GM12878 (cell line): ENCODE measurements at regions not wholly inside any gene's neighbourhood (a gene's known extent, or its start where the extent isn't known, plus 50 kb on each side); places are given as distances from the start of the nearest gene placed in this dataset.

ENCODE experiments used
- ATAC-seq: fragments of 200-7000 bp; cut with Tn5 transposase; 3 replicates; pipeline ENCODE4 v1.9.1; 2020; ENCODE audit warnings: mild to moderate bottlenecking, moderate library complexity
- BruUV-seq: library from RNA; stranded (reverse); fragments of 400-500 nt; replicated peaks from 2 replicates; lab custom pipeline; 2021; lab: Mats Ljungman, UMichigan
- CTCF ChIA-PET: fragments of 300-600 bp; sonication (Branson Sonifier 250); formaldehyde crosslinking; extraction: SDS; loops from one replicate; lab custom pipeline; 2021; ENCODE audit warnings: inconsistent platforms; lab: Yijun Ruan, JAX
- POLR2A ChIA-PET: fragments of 350-600 bp; formaldehyde crosslinking; extraction: SDS; loops from one replicate; lab custom pipeline; 2021; ENCODE audit warnings: inconsistent platforms; lab: Charles Lee
- RAD21 ChIA-PET: fragments of 300-600 bp; sonication (Branson Sonifier 250); formaldehyde crosslinking; loops from one replicate; lab custom pipeline; 2023; ENCODE audit warnings: antibody characterized with exemption; ENCODE audit not compliant: unreplicated experiment; lab: Charles Lee
- SMC1A ChIA-PET: fragments of 300-600 bp; sonication (Branson Sonifier 250); formaldehyde crosslinking; loops from one replicate; lab custom pipeline; 2023; ENCODE audit not compliant: unreplicated experiment, uncharacterized antibody; lab: Charles Lee
- DNase-seq: peaks from one replicate; pipeline ENCODE4 v3.0.0-alpha.2; 2011; ENCODE audit warnings: low read depth, low spot score
- FAIRE-seq: peaks from 3 replicates; lab custom pipeline; 2011; peaks lifted over from hg19 to GRCh38; lab: Jason Lieb, UNC
- H2AFZ ChIP-seq: 2 replicates; pipeline ENCODE4 v1.6.0; 2011; ENCODE audit warnings: low read depth, low read length, control low read depth; ENCODE audit not compliant: control insufficient read depth
- H3K27ac ChIP-seq: 2 replicates; pipeline ENCODE4 v1.5.1; 2011; ENCODE audit warnings: control low read depth; ENCODE audit not compliant: control insufficient read depth, insufficient read depth
- H3K27me3 ChIP-seq, 2 experiments: replicated peaks in 1 of 2; 2 replicates each; pipeline versions ENCODE4 v1.6.0 to v1.6.1; 2011; ENCODE audit warnings: low read length in 1 of 2; ENCODE audit not compliant: control insufficient read depth in 2 of 2, insufficient read depth in 2 of 2
- H3K36me3 ChIP-seq, 2 experiments: 2 replicates each; pipeline ENCODE4 v1.5.1; 2011; ENCODE audit warnings: low read length in 1 of 2; ENCODE audit not compliant: control insufficient read depth in 2 of 2, insufficient read depth in 2 of 2
- H3K4me1 ChIP-seq: 2 replicates; pipeline ENCODE4 v1.6.1; 2011; ENCODE audit warnings: mild to moderate bottlenecking, low read length, moderate library complexity, mixed read lengths; ENCODE audit not compliant: control insufficient read depth, insufficient read depth
- H3K4me2 ChIP-seq: 2 replicates; pipeline ENCODE4 v1.6.0; 2011; ENCODE audit warnings: control low read depth; ENCODE audit not compliant: control insufficient read depth, insufficient read depth
- H3K4me3 ChIP-seq: fragments of 200-600 bp; sonication (generic); 2 replicates; pipeline ENCODE4 v1.5.1; 2016
- H3K79me2 ChIP-seq: 2 replicates; pipeline ENCODE4 v1.6.0; 2011; ENCODE audit warnings: low read length; ENCODE audit not compliant: control insufficient read depth, insufficient read depth
- H3K9ac ChIP-seq: 2 replicates; pipeline ENCODE4 v1.8.0; 2011; ENCODE audit warnings: low read length, control low read depth, mixed read lengths; ENCODE audit not compliant: control insufficient read depth, insufficient read depth
- H3K9me3 ChIP-seq: replicated peaks from 3 replicates; pipeline ENCODE4 v1.5.1; 2011; ENCODE audit warnings: mild to moderate bottlenecking, low read length; ENCODE audit not compliant: control insufficient read depth, insufficient read depth
- H4K20me1 ChIP-seq: 2 replicates; pipeline ENCODE4 v1.6.0; 2011; ENCODE audit not compliant: control insufficient read depth, insufficient read depth
- ATF7 ChIP-seq: fragments of 450-650 bp; IDR thresholded peaks from 2 replicates; pipeline ENCODE4 v1.6.1; 2016; ENCODE audit warnings: low read depth, mild to moderate bottlenecking
- CBFB ChIP-seq: IDR thresholded peaks from 2 replicates; pipeline ENCODE4 v1.6.1; 2016; ENCODE audit warnings: antibody characterized with exemption, low read depth
- FOS ChIP-seq: IDR thresholded peaks from 3 replicates; pipeline ENCODE4 v1.6.1; 2011; ENCODE audit warnings: borderline replicate concordance; ENCODE audit not compliant: insufficient read length; ENCODE audit errors: extremely low read depth
- GATAD2B ChIP-seq: fragments of 450-650 bp; conservative IDR thresholded peaks from 2 replicates; pipeline ENCODE4 v1.6.1; 2017; ENCODE audit warnings: low read depth, mild to moderate bottlenecking, moderate library complexity
- MTA2 ChIP-seq: fragments of 450-650 bp; IDR thresholded peaks from 2 replicates; pipeline ENCODE4 v1.6.1; 2016; ENCODE audit warnings: low read depth, mild to moderate bottlenecking, moderate library complexity
- RB1 ChIP-seq: fragments of 450-650 bp; formaldehyde crosslinking; IDR thresholded peaks from 2 replicates; pipeline ENCODE4 v1.6.1; 2017; ENCODE audit warnings: mild to moderate bottlenecking, borderline replicate concordance
- SIX5 ChIP-seq: IDR thresholded peaks from 2 replicates; pipeline ENCODE4 v1.6.1; 2011; ENCODE audit warnings: mild to moderate bottlenecking, low read depth, low read length, moderate library complexity; ENCODE audit not compliant: severe bottlenecking
- SKIL ChIP-seq: fragments of 450-650 bp; IDR thresholded peaks from 2 replicates; pipeline ENCODE4 v1.6.1; 2017; ENCODE audit warnings: mild to moderate bottlenecking, low read depth, inconsistent platforms; ENCODE audit not compliant: poor library complexity, severe bottlenecking
- SMAD5 ChIP-seq: IDR thresholded peaks from 2 replicates; pipeline ENCODE4 v1.6.1; 2016; ENCODE audit warnings: antibody characterized with exemption, low read depth
- SMARCA5 ChIP-seq: fragments of 450-650 bp; IDR thresholded peaks from 2 replicates; pipeline ENCODE4 v1.6.1; 2017; ENCODE audit warnings: mild to moderate bottlenecking
- SMC3 ChIP-seq: IDR thresholded peaks from 2 replicates; pipeline ENCODE4 v1.6.1; 2011; ENCODE audit warnings: low read length, improper control_type of control experiment, borderline replicate concordance
- ZNF384 ChIP-seq: IDR thresholded peaks from 2 replicates; pipeline ENCODE4 v1.6.1; 2012; ENCODE audit warnings: low read depth, mild to moderate bottlenecking, low read length, improper control_type of control experiment, borderline replicate concordance
- WGBS: methylation state at CpG from one replicate; pipeline ENCODE4 v1.1.6; 2016; ENCODE audit warnings: low lambda C conversion rate; ENCODE audit not compliant: insufficient replicate concordance, insufficient coverage; ENCODE audit errors: missing lambda C conversion rate; 5-methylcytosine and 5-hydroxymethylcytosine counted together
- in situ Hi-C: fragments of 300-500 bp; cut with MboI; formaldehyde crosslinking; loops from 9 replicates; pipeline ENCODE4 v1.14.3; 2018; ENCODE audit warnings: mixed read lengths
- intact Hi-C: fragments of 100-400 bp; cut with micrococcal nuclease; formaldehyde crosslinking; loops from one replicate; pipeline ENCODE4 v1.14.2; 2022; ENCODE audit not compliant: unreplicated experiment
- TF ChIP-seq, protein P1 (sequence below): IDR thresholded peaks from 2 replicates; pipeline ENCODE4 v1.6.1; 2012; ENCODE audit warnings: low read depth, low read length, improper control_type of control experiment
- TF ChIP-seq, protein P2 (sequence below): IDR thresholded peaks from 2 replicates; pipeline ENCODE4 v1.6.1; 2011; ENCODE audit warnings: borderline replicate concordance, low read depth, mild to moderate bottlenecking, moderate library complexity, mixed read lengths, low read length; ENCODE audit not compliant: insufficient read depth; ENCODE audit errors: extremely low read length
- TF ChIP-seq, protein P3 (sequence below): fragments of 450-650 bp; IDR thresholded peaks from 2 replicates; pipeline ENCODE4 v1.6.1; 2017; ENCODE audit warnings: antibody characterized with exemption, mild to moderate bottlenecking, moderate library complexity
- TF ChIP-seq, protein P4 (sequence below): IDR thresholded peaks from 2 replicates; pipeline ENCODE4 v1.6.1; 2011; ENCODE audit warnings: borderline replicate concordance, low read depth, mild to moderate bottlenecking, moderate library complexity, low read length; ENCODE audit not compliant: insufficient read depth, poor library complexity, severe bottlenecking

DNA sequence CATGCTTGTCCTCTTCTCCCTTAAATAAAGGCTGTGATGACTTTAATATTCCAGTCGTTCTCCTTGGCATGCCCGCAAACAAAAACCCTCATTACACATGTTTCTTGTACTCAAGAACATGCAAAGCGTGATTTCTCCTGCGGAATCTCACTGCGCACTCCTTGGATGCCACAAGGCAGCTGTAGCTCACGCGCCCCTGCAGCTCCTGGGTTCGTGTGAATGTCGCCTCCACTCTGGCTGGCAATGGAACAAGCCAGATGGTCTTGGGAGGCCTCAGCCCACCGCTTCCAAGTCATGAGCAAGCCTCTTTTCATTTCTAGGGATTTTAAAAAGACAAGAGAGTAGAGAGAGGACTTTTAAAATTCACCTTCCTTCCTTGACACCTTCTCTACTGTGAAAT is 403.8 kb downstream of the PCNX1 start:
- ATAC-seq (no peak), DNase-seq (no peak), FAIRE-seq (no peak)
- ChIA-PET CTCF (interaction anchor here (0.7 to 2.1 kb wide), 8 partner anchors 11 to 904 kb away, joined by 3 to 7 read pairs (median 3); no protein-coding TSS in a partner anchor), POLR2A (no interaction called here), RAD21 (interaction anchor here (0.6 to 2.5 kb wide), 3 partner anchors 168 to 895 kb away, joined by 3 to 6 read pairs (median 4); no protein-coding TSS in a partner anchor), SMC1A (interaction anchor here (0.8 to 1.6 kb wide), 4 partner anchors 9 to 169 kb away, joined by 3 to 4 read pairs (median 4); no protein-coding TSS in a partner anchor)
- Histone ChIP-seq H3K27me3 (no peaks in the 10 kb centered on the region), H3K79me2 (no peaks in the 10 kb centered on the region), H3K36me3 (no peaks in the 10 kb centered on the region), H3K4me2 (no peak overlapping the region), H3K9me3 (no peaks in the 10 kb centered on the region; the same call in 1 of the 3 replicates), H2AFZ (no peak overlapping the region), H3K4me3 (no peak overlapping the region), H4K20me1 (no peaks in the 10 kb centered on the region), H3K9ac (no peak overlapping the region), H3K4me1 (no peaks in the 10 kb centered on the region), H3K27ac (no peak overlapping the region)
- intact Hi-C loops (no loop called here), in situ Hi-C loops (loop anchor here (5.0 kb wide), 1 partner anchor 164 kb away; no protein-coding TSS in a partner anchor)
- 79% methylated on average over 10 of the region's 10 CpGs for WGBS
- no TSS peak for BruUV-seq
- TF ChIP-seq SMARCA5 (no peak), CBFB (no peak), ZNF384 (no peak), SMC3 (no peak), SMAD5 (no peak), RB1 (no peak), MTA2 (no peak), SIX5 (no peak), GATAD2B (no peak), FOS (no peak), ATF7 (no peak), SKIL (no peak)
- TF ChIP-seq, protein P1, sequence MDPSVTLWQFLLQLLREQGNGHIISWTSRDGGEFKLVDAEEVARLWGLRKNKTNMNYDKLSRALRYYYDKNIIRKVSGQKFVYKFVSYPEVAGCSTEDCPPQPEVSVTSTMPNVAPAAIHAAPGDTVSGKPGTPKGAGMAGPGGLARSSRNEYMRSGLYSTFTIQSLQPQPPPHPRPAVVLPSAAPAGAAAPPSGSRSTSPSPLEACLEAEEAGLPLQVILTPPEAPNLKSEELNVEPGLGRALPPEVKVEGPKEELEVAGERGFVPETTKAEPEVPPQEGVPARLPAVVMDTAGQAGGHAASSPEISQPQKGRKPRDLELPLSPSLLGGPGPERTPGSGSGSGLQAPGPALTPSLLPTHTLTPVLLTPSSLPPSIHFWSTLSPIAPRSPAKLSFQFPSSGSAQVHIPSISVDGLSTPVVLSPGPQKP: no peak
- TF ChIP-seq, protein P2, sequence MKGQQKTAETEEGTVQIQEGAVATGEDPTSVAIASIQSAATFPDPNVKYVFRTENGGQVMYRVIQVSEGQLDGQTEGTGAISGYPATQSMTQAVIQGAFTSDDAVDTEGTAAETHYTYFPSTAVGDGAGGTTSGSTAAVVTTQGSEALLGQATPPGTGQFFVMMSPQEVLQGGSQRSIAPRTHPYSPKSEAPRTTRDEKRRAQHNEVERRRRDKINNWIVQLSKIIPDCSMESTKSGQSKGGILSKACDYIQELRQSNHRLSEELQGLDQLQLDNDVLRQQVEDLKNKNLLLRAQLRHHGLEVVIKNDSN: no peak
- TF ChIP-seq, protein P3, sequence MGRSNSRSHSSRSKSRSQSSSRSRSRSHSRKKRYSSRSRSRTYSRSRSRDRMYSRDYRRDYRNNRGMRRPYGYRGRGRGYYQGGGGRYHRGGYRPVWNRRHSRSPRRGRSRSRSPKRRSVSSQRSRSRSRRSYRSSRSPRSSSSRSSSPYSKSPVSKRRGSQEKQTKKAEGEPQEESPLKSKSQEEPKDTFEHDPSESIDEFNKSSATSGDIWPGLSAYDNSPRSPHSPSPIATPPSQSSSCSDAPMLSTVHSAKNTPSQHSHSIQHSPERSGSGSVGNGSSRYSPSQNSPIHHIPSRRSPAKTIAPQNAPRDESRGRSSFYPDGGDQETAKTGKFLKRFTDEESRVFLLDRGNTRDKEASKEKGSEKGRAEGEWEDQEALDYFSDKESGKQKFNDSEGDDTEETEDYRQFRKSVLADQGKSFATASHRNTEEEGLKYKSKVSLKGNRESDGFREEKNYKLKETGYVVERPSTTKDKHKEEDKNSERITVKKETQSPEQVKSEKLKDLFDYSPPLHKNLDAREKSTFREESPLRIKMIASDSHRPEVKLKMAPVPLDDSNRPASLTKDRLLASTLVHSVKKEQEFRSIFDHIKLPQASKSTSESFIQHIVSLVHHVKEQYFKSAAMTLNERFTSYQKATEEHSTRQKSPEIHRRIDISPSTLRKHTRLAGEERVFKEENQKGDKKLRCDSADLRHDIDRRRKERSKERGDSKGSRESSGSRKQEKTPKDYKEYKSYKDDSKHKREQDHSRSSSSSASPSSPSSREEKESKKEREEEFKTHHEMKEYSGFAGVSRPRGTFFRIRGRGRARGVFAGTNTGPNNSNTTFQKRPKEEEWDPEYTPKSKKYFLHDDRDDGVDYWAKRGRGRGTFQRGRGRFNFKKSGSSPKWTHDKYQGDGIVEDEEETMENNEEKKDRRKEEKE: no peak
- TF ChIP-seq, protein P4, sequence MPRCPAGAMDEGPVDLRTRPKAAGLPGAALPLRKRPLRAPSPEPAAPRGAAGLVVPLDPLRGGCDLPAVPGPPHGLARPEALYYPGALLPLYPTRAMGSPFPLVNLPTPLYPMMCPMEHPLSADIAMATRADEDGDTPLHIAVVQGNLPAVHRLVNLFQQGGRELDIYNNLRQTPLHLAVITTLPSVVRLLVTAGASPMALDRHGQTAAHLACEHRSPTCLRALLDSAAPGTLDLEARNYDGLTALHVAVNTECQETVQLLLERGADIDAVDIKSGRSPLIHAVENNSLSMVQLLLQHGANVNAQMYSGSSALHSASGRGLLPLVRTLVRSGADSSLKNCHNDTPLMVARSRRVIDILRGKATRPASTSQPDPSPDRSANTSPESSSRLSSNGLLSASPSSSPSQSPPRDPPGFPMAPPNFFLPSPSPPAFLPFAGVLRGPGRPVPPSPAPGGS: no peak
